ENCODE measurements at regions not wholly inside any gene's neighbourhood (a gene's known extent, or its start where the extent isn't known, plus 50 kb on each side); places are given as distances from the start of the nearest gene placed in this dataset.

- WGBS, 2 donors, result 93 to 97% methylated on average over 2 of the region's 2 CpGs
- H3K4me3 ChIP-seq, result no peak overlapping the region
Observed at GRCh38 chr7:18420108-18420507, 75.4 kb upstream of the HDAC9 start.

GRCh38 chr7:18420748-18421147 lies 74.8 kb upstream of the HDAC9 start:
- 75 to 79% methylated on average over 1 of the region's 1 CpG for WGBS, 2 donors
- Histone ChIP-seq H3K9me3 (no peaks in the 10 kb centered on the region), H3K36me3 (no peaks in the 10 kb centered on the region), H3K27ac (no peak overlapping the region), H3K4me3 (no peak overlapping the region), H3K4me1 (peaks cover 0 to 3% (median 0%) of the 10 kb centered on the region in 4 donors), H3K27me3 (no peaks in the 10 kb centered on the region)
- DNase-seq (ENCODE audit: low spot score in 2 of 2), result no peak
- TF ChIP-seq EP300 (IDR thresholded peaks at IDR 0.05) (no peak), CTCF (IDR thresholded peaks at IDR 0.05) (no peak), POLR2A (IDR thresholded peaks at IDR 0.05) (no peak)

More at GRCh38 chr7:18420108-18420507, 75.4 kb upstream of the HDAC9 start:
- Histone ChIP-seq H3K4me1 (no peaks in the 10 kb centered on the region), H3K9me3 (no peaks in the 10 kb centered on the region), H3K27me3 (no peaks in the 10 kb centered on the region), H3K27ac (no peak overlapping the region), H3K36me3 (no peaks in the 10 kb centered on the region)
- no peak for DNase-seq (ENCODE audit: low spot score in 2 of 2)
- TF ChIP-seq CTCF (IDR thresholded peaks at IDR 0.05) (no peak), POLR2A (IDR thresholded peaks at IDR 0.05) (no peak), EP300 (IDR thresholded peaks at IDR 0.05) (no peak)

- WGBS, 2 donors, result 53 to 64% methylated on average over 4 of the region's 4 CpGs
- no peak overlapping the region for H3K27ac ChIP-seq
- peaks cover 0 to 10% (median 0%) of the 10 kb centered on the region in 4 donors for H3K4me1 ChIP-seq
- no peak for DNase-seq (ENCODE audit: low spot score in 2 of 2)
- H3K9me3 ChIP-seq, result no peaks in the 10 kb centered on the region
- no peaks in the 10 kb centered on the region for H3K36me3 ChIP-seq
- TF ChIP-seq CTCF (IDR thresholded peaks at IDR 0.05) (no peak), EP300 (IDR thresholded peaks at IDR 0.05) (no peak), POLR2A (IDR thresholded peaks at IDR 0.05) (no peak)
- no peak overlapping the region for H3K4me3 ChIP-seq
- no peaks in the 10 kb centered on the region for H3K27me3 ChIP-seq
Observed at GRCh38 chr7:18421297-18422002, 74.1 kb upstream of the HDAC9 start.

- no peaks in the 10 kb centered on the region for H3K36me3 ChIP-seq
- H3K9me3 ChIP-seq, result no peaks in the 10 kb centered on the region
- DNase-seq (ENCODE audit: low spot score in 2 of 2), result no peak
- TF ChIP-seq CTCF (IDR thresholded peaks at IDR 0.05) (no peak), EP300 (IDR thresholded peaks at IDR 0.05) (no peak), POLR2A (IDR thresholded peaks at IDR 0.05) (no peak)
- peaks cover 0 to 15% (median 0%) of the 10 kb centered on the region in 4 donors for H3K4me1 ChIP-seq
- no peak overlapping the region for H3K4me3 ChIP-seq
- no peak overlapping the region for H3K27ac ChIP-seq
- H3K27me3 ChIP-seq, result no peaks in the 10 kb centered on the region
- 93 to 98% methylated on average over 4 of the region's 4 CpGs for WGBS, 2 donors
Observed at GRCh38 chr7:18425227-18425626, 70.3 kb upstream of the HDAC9 start.

GRCh38 chr7:18425838-18426445 lies 69.6 kb upstream of the HDAC9 start:
- no peak for DNase-seq (ENCODE audit: low spot score in 2 of 2)
- no peak for TF ChIP-seq EP300 (IDR thresholded peaks at IDR 0.05)
- TF ChIP-seq CTCF (IDR thresholded peaks at IDR 0.05), result no peak
- TF ChIP-seq POLR2A (IDR thresholded peaks at IDR 0.05), result no peak
- 82 to 83% methylated on average over 5 of the region's 5 CpGs for WGBS, 2 donors
- H3K9me3 ChIP-seq, result no peaks in the 10 kb centered on the region
- no peaks in the 10 kb centered on the region for H3K36me3 ChIP-seq
- peaks cover 0 to 15% (median 0%) of the 10 kb centered on the region in 4 donors for H3K4me1 ChIP-seq
- H3K4me3 ChIP-seq, result no peak overlapping the region
- H3K27ac ChIP-seq, result no peak overlapping the region
- no peaks in the 10 kb centered on the region for H3K27me3 ChIP-seq

All from tibial nerve (tissue), 4 donors.